Activated B cell treated with CpG ODN at 0.5 μM for 24 hours (primary cell): ENCODE measurements at regions not wholly inside any gene's neighbourhood (a gene's known extent, or its start where the extent isn't known, plus 50 kb on each side); places are given as distances from the start of the nearest gene placed in this dataset.

Source experiments
- ATAC-seq: fragments of 200-7000 bp; cut with Tn5 transposase; one replicate; pipeline ENCODE4 v1.10.0; 2021; ENCODE audit warnings: low read depth, mild to moderate bottlenecking, moderate library complexity
- CTCF ChIA-PET: fragments of 350-600 bp; sonication (Branson Sonifier 250); formaldehyde crosslinking; loops from one replicate; lab custom pipeline; 2021; ENCODE audit warnings: antibody characterized with exemption; lab: Charles Lee
- POLR2A ChIA-PET: fragments of 350-600 bp; sonication (Branson Sonifier 250); formaldehyde crosslinking; loops from one replicate; lab custom pipeline; 2021; ENCODE audit warnings: antibody characterized with exemption; lab: Charles Lee
- DNase-seq: peaks from one replicate; pipeline ENCODE4 v3.0.0; 2022
- H3K27ac Mint-ChIP-seq: one replicate; pipeline ENCODE4 v1.8.0; 2020; ENCODE audit warnings: mixed read lengths
- H3K27me3 Mint-ChIP-seq: one replicate; pipeline ENCODE4 v1.8.0; 2021; ENCODE audit warnings: mixed read lengths
- H3K36me3 Mint-ChIP-seq: one replicate; pipeline ENCODE4 v1.8.0; 2021; ENCODE audit warnings: low read depth, mixed read lengths
- H3K4me1 Mint-ChIP-seq: one replicate; pipeline ENCODE4 v1.8.0; 2021; ENCODE audit warnings: mixed read lengths
- H3K4me3 Mint-ChIP-seq: one replicate; pipeline ENCODE4 v1.8.0; 2020; ENCODE audit warnings: mild to moderate bottlenecking, mixed read lengths
- H3K9me3 Mint-ChIP-seq: one replicate; pipeline ENCODE4 v1.8.0; 2020; ENCODE audit warnings: mixed read lengths
- intact Hi-C: fragments of 100-400 bp; cut with micrococcal nuclease; formaldehyde crosslinking; loops from one replicate; pipeline ENCODE4 v1.15.1; 2024
- TF ChIP-seq, protein P1 (sequence below): fragments of 200-600 bp; IDR thresholded peaks from one replicate; pipeline ENCODE4 v1.8.0; 2022; ENCODE audit warnings: antibody characterized with exemption, mild to moderate bottlenecking

DNA sequence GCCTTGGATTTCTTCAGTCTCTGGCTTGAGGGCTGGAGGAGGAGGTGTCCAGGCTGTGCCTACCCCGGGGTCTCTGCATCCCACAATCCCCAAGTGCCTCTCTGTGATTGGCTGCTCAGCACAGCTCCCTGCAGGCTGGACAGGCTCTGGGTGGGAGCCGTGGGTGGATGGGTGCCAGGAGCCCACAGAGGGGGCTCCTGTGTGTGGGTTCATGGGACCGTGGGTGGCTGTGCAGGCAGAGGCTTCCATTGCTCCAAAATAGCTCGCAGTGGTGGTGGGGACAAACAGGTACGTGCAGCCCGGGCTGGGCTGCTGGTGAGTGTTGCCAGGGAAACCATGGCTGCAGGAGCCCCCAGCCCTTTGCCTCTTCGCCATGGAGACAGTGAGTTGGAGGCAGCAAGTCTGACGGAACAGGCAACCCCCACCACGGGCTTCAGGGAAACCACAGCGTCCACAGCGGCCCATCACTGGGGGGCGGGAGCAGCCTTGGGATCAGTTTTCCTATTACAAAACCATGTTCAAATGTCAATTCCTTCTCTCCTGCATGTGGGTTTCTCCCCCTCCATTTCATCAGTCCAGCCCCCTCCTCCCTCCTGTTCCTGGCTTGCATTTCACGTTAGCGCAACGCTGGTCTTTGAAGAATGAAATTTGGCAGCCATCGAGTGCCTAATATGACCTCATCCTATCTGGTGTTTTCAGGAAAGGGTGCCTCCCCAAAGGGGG is 155.2 kb downstream of the TRIM29 start:
- no peak overlapping the region for H3K27ac Mint-ChIP-seq
- ATAC-seq, result no peak
- peaks cover 2% of the 10 kb centered on the region for H3K27me3 Mint-ChIP-seq
- H3K36me3 Mint-ChIP-seq, result no peaks in the 10 kb centered on the region
- no peaks in the 10 kb centered on the region for H3K9me3 Mint-ChIP-seq
- ChIA-PET CTCF (no interaction called here), POLR2A (no interaction called here)
- TF ChIP-seq, protein P1, sequence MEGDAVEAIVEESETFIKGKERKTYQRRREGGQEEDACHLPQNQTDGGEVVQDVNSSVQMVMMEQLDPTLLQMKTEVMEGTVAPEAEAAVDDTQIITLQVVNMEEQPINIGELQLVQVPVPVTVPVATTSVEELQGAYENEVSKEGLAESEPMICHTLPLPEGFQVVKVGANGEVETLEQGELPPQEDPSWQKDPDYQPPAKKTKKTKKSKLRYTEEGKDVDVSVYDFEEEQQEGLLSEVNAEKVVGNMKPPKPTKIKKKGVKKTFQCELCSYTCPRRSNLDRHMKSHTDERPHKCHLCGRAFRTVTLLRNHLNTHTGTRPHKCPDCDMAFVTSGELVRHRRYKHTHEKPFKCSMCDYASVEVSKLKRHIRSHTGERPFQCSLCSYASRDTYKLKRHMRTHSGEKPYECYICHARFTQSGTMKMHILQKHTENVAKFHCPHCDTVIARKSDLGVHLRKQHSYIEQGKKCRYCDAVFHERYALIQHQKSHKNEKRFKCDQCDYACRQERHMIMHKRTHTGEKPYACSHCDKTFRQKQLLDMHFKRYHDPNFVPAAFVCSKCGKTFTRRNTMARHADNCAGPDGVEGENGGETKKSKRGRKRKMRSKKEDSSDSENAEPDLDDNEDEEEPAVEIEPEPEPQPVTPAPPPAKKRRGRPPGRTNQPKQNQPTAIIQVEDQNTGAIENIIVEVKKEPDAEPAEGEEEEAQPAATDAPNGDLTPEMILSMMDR, result no peak
- no peak for DNase-seq
- H3K4me1 Mint-ChIP-seq, result no peaks in the 10 kb centered on the region
- H3K4me3 Mint-ChIP-seq, result no peak overlapping the region
- intact Hi-C loops, result no loop called here

DNA sequence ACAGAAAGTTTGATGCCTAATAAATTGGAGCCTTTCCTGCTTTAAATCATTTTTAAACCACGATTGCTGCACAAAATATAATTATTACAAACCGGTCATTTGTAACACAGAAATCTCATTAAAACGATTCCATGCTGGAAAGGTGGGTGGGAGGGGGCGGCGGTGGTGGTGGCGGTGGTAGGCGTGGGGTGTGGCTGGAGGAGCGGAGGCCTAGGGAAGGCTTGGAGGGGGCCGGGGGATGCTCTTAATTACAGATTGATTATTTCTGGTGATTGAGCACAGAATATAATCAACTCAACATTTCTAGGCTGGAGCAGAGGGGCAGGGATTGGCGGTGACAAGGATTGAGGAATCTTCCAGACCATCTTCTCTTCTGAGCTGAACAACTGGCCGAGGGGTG is 157.5 kb downstream of the TRIM29 start:
- ChIA-PET CTCF (no interaction called here), POLR2A (no interaction called here)
- TF ChIP-seq, protein P1, result no peak
- Mint-ChIP-seq H3K27ac (no peak overlapping the region), H3K27me3 (peaks cover 10% of the 10 kb centered on the region), H3K4me1 (no peaks in the 10 kb centered on the region), H3K36me3 (no peaks in the 10 kb centered on the region), H3K4me3 (no peak overlapping the region), H3K9me3 (no peaks in the 10 kb centered on the region)
- ATAC-seq (no peak), DNase-seq (no peak)
- intact Hi-C loops, result no loop called here

DNA sequence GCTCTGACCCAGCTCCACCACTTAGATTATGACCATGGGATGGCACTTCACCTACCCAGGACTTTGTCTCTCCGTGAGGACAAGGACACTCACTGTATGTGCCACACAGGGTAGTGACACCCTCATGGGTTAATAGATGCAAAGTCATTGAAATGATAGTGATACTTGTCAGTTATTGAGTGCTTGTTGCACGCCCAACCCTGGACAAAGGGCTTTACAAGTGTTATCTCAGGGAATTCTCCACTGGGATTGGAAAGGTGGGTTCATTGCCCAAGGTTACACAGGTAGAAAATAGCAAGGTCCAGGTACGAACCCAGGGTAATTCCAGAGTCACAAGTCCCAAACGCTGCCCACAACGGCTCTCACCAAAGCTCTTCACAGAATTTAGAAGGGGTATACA is 158.2 kb downstream of the TRIM29 start:
- Mint-ChIP-seq H3K27me3 (peaks cover 12% of the 10 kb centered on the region), H3K9me3 (no peaks in the 10 kb centered on the region), H3K36me3 (no peaks in the 10 kb centered on the region), H3K4me3 (no peak overlapping the region), H3K27ac (no peak overlapping the region), H3K4me1 (no peaks in the 10 kb centered on the region)
- TF ChIP-seq, protein P1, result no peak
- CTCF ChIA-PET, result no interaction called here
- intact Hi-C loops, result no loop called here
- no peak for DNase-seq
- no peak for ATAC-seq
- POLR2A ChIA-PET, result no interaction called here

DNA sequence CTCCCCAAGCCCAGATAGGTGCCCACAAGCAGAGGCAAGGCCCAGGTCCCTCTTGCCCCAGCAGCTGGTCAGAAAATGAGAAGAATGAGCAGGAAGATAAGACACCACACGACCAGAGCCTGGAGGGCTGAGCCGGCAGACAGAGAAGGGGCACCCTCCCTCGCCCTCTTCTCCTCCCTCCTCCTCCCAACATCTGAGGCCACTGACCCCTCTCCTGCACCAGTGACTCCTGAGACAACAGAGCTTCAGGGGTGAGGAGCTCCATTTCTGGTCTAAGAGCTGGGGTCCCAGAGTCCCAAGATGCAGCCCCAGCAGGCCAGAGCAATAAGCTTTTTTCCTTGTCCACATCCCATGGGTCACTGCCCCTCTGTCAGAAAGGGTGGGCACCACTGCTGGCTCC is 159.2 kb downstream of the TRIM29 start:
- Mint-ChIP-seq H3K27me3 (peaks cover 13% of the 10 kb centered on the region), H3K4me3 (no peak overlapping the region), H3K4me1 (no peaks in the 10 kb centered on the region), H3K36me3 (no peaks in the 10 kb centered on the region), H3K9me3 (no peaks in the 10 kb centered on the region), H3K27ac (no peak overlapping the region)
- DNase-seq (no peak), ATAC-seq (no peak)
- TF ChIP-seq, protein P1, result no peak
- CTCF ChIA-PET, result no interaction called here
- intact Hi-C loops, result no loop called here
- POLR2A ChIA-PET, result interaction anchor here (0.6 kb wide), 1 partner anchor 1557 kb away, joined by 6 read pairs; no protein-coding TSS in a partner anchor

DNA sequence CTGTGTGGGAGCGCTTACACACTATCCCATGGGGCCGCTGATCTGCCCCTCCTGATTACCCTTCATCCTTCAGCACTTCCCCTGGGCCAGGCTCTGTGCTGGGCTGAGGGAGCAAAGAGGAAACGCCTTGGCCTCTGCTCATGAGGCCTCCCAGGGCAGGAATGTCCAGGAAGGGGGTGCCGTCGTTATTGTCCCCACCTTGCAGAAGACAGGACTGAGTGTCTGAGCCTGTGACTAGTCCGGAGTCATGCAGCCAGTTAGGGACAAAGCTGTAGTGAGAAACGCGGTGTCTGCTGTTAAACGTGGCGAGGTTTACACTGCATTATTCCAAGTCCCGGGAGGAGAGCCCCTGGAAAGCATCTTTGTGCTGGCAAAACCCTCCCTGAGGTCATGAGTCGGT is 160.0 kb downstream of the TRIM29 start:
- Mint-ChIP-seq H3K4me1 (no peaks in the 10 kb centered on the region), H3K36me3 (no peaks in the 10 kb centered on the region), H3K4me3 (no peak overlapping the region), H3K27ac (no peak overlapping the region), H3K27me3 (peaks cover 13% of the 10 kb centered on the region), H3K9me3 (no peaks in the 10 kb centered on the region)
- intact Hi-C loops, result no loop called here
- ChIA-PET POLR2A (no interaction called here), CTCF (no interaction called here)
- TF ChIP-seq, protein P1, result no peak
- DNase-seq (no peak), ATAC-seq (no peak)
